Stimulated activated CD4-positive, alpha-beta T cell treated with anti-CD3 and anti-CD28 coated beads, Interleukin-4, amount 100 ng/mL, for 1 hour (primary cell): ENCODE measurements at regions not wholly inside any gene's neighbourhood (a gene's known extent, or its start where the extent isn't known, plus 50 kb on each side); places are given as distances from the start of the nearest gene placed in this dataset.
"Not testable (repeated sequence)": the region's sequence is repeated elsewhere in the genome, so short reads cannot be mapped to it uniquely, and the experiment has no call there.

Source experiments
- DNase-seq: peaks from one replicate; pipeline ENCODE4 v3.0.0-alpha.2; 2020

DNA sequence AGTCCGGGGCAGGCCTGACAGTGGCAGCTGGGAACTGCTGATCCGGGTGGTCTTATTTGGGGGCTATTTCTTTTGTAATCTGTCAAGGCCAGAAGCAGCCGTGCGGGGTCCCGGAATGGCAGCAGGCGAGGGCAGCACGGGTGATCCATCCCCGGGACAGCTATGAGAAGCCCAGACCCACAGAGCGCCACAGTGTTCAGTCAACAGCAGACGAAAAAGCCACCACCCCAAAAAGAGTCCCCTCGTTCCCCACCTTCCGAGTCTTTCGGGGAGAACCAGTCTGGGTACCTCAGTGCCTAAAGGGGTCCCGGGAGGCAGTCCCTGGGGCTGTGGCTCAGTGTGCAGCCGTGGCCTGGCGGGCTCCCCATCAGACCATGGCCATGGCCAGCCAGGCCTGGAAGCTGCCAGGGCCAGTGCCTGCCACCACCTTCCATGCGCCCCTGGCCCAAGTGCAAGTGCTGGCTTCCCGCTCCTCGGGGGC lies 125.1 kb upstream of the KCTD7 start:
- DNase-seq: no peak

DNA sequence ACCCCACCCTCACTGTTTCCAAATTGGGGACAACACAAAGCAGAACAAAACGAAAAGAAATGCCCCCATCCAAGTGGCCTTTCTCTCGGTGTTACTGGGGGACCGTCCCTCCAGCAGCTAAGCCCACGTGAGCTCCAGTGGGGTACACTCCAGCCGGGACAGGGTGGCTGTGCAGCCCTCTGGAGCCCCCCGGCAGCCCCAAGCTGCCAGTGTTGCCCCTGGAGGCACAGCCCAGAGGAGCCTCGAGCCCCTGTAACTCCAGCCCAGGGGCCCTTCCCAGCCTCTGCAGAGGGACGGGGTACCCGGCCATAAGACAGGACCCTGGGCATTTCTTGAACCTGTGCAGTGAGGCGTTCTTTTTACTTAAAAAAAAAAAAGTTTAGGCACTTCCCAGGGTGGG lies 124.5 kb upstream of the KCTD7 start:
- DNase-seq: no peak

DNA sequence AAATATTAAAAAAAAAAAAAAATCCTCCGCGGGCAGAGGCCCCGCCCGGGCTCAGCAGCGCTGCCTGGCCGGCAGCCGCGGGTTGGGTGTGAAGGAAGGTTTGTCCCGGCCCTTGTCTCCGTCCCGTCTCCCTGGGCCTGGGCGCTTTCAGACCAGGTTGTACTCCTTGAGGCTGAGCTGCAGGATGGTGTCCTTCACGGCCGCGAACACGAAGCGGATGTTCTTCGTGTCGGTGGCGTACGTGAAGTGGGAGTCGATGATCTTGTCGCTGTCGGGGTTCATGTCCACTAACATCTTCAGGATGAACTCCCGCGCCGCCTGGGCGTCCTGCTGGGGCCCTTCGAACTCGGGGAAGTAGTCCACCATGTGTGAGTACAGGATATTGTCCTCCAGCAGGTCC lies 123.7 kb upstream of the KCTD7 start:
- no peak for DNase-seq

DNA sequence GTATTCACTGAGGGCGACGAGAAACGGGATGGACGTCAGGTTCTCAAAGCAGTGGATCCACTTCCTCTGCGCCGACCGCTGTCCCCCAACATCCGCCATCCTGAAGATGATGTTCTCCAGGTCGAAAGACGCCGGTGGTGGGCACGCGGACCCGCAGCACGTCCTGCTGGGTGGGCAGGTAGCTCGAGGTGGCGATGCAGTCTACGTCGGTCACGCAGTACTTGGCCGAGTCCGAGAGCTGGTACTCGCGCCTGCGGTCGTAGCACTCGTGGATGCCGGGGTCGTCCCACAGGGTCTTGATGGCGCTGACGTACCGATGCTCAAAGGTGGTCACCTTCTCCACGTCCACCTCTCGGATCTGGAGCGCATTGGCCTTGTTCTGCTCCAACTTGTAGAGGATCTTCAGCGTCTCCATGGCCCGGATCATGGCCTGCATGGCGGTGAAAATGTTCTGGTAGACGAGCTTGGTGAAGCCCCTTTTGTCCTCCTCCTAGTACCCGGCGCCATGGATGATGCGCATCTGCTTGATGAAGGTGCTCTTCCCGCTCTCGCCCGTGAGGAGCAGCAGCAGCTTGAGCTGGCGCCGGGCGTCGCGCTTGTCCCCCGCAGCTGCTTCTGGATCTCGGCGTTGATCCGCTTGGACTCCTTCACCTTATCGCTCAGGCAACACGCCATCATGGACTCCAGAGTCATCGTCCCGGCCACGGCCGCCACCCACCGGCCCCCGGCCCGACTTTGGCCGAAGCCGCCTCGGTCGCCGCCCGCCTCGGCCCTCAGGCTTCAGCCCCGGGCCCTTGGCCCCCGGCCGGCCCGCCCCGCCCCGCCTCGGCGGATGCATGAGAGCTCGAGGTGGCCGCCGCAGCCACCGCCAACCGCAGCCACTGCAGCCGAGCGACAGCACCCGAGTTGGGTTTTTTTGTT lies 122.9 kb upstream of the KCTD7 start:
- DNase-seq: no peak

DNA sequence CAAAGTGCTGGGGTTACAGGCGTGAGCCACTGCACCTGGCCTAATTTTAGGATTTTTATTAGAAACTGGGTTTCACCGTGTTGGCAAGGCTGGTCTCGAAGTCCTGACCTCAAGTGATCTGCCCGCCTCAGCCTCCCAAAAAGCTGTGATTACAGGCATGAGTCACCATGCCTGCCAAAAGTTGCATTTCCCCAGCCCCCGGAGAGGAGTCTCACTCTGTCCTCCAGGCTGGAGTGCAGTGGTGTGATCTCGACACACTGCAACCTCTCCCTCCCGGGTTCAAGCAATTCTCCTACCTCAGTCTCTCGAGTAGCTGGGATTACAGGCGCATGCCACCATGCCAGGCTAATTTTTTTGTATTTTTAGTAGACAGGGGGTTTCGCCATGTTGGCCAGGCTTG lies 122.0 kb upstream of the KCTD7 start:
- DNase-seq: not testable (repeated sequence)

DNA sequence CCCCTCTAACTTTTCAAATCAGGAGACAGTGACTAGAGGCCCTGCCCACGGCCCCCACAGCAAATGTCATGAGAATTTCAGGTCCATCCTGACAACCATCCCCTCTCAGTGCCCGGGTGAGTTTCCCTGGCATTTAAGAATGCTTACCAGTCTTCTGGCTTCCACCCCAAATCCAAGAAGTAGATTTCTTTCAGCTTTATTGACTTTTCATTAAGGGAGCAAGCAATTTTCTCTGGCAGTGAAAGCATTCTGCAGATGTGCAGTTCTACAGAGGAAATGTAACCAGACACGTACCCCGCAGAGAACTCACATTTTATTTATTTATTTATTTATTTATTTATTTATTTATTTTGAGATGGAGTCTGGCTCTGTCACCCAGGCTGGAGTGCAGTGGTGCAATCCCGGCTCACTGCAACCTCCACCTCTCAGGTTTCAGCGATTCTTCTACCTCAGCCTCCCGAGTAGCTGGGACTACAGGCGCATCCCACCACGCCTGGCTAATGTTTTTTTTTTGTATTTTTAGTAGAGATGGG lies 120.9 kb upstream of the KCTD7 start:
- DNase-seq: no peak

DNA sequence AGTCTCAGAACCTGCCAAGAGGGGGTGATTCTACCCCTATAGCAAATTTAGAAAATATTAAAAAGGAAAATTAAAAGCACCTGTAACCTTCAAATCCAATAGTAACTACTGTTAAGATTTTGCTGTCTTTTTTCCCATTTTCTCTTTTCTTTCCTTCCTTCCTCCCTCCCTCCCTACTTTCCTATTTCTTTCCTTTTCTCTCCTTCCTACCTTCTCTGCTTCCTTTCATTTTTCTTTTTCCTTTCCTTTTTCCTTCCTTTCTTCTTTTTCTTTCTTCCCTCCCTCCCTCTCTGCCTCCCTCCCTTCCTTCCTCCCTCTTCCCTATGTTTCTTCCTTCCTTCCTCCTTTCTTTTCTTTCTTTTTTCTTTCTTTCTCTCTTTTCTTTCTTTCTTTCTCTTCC lies 120.2 kb upstream of the KCTD7 start:
- no peak for DNase-seq

DNA sequence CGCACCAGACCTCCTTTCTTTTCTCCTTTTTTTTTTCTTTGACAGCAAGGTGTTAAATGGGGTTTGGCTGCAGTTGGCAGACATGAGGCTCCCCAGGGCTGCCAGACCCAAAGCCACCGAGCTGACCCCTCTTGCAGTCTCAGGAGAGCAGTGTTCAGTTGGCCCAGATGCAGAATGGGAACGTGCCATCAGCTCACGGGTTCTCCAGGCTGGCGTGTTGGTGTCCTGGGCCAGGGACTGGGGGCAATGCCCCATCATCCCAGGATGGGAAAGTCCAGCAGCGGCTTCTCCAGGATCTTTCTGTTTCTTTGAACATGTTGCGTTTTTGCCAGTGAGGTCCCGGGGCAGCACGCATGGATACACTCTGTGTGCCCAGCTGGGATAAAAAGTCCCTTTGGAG lies 114.6 kb upstream of the KCTD7 start:
- DNase-seq: no peak

DNA sequence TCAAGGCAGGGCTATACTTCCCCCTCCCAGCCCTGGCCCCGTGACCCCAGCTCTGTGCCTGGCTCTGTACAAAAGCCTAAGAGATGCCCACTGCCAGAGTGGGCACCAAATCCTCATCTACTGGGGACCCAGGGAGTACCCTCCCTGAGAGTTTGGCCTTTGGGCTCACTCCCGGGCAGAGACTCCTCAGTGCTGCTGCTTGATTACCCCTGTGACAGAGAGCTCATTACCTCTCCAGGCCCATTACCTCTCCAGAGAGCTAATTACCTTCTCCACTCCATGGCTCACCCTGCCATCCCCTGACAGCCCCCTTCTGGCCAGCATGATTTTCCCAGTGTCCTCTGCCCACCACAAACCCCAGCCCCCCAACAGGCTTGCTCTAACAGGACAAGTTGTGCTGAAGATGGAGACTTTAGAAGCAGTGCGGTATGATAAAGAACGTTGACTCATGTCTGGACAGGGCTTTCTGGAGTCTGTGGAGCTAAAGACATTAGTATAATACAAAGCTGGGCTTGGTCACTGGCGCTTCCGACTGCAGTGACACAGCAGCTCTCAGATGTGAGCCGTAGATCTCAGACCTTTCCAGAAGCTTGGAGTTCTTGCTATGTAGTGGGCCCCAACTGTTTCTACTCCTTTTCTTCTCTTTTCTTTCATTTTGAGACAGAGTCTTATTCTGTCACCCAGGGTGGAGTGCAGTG lies 111.3 kb upstream of the KCTD7 start:
- DNase-seq: no peak

DNA sequence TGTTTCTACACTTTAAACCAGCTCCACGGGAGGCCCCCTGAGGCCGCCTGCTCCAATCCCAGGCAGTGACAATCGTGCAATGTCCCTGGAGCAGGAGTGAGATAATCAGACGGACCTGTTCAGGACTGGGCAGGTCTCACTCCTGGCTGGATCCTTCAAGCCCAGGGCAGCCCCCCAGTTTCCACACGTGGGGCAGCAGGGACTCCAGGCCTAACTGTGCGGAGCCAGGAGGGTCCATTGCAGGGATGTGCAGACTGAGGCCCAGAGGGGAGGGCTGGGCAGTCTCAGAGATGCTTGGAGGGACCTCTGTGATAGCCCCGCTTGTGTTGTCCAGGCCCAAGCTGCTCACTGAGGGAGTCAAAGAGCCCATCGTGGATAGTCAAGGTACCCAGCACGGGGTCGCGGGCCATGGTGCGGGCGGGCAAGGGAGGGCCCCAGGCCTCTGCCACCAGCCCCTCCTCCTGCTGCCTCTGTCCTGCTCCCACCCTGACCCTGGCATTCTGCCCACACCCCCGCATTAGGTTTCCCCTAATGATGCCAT lies 110.5 kb upstream of the KCTD7 start:
- no peak for DNase-seq

DNA sequence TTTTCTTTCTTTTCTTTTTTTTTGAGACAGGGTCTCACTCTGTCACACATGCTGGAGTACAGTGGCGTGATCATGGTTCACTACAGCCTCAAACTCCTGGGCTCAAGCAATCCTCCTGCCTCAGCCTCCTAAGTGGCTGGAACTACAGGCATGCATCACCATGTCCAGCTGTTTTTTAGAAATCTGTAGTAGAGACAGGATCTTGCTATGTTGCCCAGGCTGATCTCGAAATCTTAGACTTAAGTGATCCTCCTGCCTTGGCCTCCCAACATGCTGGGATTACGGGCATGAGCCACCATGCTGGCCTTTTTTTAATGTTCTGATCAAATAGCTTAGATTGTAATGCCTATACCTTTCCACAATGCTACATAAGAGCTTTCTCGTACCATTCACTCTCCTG lies 107.0 kb upstream of the KCTD7 start:
- no peak for DNase-seq

DNA sequence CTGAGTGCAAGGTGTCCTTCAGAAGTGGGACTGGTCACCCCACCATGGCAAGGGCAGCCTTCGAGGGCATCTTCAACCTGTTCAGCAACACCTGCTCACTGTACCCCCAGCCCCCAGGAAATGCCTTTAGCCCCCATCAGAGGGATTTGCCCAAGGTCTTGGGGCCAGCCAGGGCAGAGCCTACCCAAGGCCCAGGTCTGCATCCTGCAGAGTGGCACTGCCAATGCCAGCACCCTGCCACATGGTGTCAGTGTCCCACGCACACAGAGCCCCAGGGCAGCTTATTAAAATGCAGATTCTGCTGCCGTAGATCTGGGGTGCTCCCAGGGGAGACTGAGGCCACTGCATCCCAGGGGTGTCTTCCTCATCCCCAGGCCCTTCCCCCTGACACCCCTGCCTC lies 106.2 kb upstream of the KCTD7 start:
- DNase-seq: no peak

DNA sequence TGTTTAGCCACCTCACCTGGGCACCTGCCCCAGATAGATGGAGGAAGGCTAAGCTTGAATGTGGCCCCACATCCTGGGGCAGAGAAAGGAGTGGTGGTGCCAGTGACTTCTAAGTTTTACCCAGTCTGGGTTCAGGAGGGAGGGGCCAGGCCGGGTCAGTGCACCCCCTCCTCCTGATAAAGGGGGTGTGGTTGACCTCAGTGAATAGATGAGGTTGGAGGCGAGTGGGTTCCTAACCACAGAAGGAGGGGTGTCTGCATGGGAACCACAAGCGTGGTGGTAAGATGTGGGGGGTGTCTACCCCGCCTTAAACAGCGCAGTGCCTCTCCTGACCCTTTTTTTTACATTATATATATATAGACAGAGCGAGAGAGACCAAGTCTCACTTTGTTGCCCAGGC lies 105.3 kb upstream of the KCTD7 start:
- DNase-seq: no peak

DNA sequence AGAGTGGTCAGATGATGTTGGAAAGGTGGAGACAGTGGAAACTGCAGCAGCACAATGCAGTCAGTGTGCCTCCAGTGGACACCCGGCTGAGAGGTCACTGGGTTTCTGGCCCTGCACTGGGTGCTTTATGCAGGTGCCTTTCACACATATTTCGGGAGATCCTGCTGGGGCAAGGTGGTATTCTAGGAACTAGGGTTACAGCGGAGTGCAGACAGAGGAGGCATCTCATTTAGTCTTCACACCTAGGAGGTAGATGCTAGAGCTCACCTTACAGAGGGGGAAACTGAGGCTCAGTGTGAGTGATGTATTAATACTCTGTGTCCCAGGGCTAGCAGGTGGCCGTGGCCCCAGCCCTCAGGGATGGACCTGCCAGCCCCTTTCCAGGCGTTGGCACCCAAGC lies 103.9 kb upstream of the KCTD7 start:
- DNase-seq: no peak

DNA sequence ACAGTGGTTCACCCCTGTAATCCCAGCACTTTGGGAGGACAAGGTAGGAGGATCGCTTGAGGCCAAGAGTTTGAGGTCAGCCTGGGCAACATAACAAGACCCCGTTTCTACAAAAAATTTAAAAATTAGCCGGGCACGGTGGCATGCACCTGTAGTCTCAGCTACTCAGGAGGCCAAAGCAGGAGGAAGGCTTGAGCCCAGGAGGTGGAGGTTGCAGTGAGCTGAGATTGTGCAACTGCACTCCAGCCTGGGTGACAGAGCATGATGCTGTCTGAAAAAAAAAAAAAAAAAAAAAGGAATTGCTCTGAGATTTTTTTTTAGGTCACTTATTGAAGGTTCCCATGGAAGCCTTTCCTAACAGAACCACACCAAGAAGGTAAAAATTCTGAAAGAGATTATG lies 101.9 kb upstream of the KCTD7 start:
- DNase-seq: not testable (repeated sequence)

DNA sequence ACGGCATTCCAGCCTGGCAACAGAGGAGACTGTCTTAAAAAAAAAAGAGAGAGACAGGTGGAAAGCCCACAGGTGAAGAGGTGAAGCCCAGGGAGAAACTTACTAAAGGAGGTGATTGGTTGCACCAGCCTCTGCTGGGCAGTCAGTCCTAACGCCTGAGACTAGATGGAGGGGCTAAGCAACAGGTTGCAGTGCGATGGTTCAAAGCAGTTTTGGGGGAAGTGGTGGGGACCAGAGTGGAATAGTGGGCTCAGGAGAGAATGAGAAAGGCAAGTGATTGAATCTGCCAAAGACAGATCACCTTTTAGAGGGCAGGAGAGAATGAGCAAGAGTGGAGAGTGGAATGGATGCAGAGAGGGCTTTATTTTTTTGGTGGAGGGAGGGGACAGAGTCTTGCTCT lies 100.0 kb upstream of the KCTD7 start:
- no peak for DNase-seq

DNA sequence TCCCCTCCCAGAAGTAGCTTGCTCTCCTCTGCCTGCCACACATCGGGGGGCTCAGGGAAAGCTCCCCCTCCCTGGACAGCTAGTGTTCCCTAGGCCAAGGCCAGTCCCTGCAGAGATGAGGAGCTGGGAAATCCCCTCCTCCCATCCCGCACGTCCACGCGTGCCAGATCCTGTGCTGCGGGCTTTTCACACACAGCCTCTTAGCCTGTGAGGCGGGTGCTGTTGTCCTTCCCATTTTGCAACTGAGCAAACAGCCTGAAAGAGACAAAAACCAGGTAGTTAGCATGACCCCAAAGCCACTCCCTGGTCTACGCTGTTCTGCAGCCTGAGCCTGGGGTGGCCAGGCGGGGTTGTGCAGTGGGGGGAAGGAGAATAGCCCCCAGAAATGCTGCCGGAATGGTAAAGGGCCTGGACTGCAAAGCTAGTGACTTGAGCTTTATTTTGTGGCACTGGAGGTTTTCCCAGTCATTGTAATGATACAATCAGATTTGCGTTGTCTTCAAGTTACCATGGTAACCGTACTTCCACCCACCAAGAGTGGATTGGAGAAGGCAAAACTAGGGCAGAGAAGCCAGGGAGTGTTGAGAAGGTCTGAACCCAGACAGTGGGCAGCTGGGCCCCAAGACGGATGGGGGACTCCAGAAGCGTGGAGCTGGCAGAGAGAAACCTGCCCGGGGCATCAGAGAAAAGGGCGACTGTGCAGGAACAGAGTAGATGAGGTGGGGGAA lies 98.6 kb upstream of the KCTD7 start:
- DNase-seq: no peak

DNA sequence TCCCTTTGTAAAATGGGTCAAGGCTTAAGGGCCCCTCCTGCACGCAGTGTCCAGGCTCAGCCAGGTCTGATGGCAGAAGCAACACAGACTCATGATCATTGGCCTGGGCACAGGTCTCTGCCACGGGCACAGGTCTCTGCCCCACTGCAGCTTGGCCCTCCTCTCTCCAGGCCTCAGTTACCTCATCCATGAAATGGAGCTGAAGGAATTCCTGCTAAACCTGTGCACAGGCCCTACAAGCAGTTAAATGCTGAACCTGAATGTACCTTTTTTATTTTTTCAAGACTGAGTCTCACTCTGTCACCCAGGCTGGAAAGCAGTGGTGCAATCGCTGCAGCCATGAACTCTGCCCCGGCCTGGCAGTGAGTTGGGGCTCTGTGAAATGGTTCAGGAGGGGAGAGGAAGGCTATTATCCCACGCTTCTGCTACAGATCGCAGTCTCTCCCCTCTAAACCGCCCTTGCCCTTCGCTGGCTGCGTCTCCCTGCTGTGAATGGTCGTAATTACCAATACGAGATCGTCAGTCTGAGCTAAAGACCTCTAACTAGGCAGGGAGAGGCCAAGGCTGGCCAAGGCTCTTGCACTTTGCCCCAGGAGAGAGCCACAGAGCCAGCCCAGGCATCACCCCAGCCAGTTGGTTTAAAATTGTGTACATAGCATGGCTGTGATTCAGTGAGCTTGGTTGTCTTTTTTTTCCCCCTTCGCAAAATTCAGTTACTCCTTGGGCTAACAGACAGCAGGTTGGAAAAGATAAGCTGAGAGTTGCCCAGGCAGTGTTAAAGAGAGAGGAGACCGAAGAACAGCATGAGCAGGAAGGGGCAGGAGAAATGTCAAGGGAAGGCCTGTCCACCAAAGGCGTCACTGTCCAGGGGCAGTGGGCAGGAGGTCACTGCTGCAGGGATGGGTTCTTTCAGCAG lies 93.0 kb upstream of the KCTD7 start:
- DNase-seq: no peak

DNA sequence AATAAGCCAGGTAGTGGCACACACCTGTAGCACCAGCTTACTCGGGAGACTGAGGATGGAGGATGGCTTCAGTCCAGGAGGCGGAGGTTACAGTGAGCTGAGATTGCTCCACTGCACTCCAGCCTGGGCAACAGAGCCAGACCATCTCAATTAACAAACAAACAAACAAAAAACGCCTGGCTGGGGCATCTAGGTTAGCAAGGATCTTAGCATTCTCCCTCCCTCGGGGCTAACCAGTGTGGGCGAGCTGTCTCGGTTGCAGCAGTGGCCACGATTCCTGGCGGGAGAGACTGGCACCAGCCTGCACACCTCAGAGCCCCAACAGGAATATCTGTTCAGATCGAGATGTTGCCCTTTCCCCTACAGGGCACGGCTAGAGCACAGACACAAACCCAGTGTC lies 91.3 kb upstream of the KCTD7 start:
- no peak for DNase-seq

DNA sequence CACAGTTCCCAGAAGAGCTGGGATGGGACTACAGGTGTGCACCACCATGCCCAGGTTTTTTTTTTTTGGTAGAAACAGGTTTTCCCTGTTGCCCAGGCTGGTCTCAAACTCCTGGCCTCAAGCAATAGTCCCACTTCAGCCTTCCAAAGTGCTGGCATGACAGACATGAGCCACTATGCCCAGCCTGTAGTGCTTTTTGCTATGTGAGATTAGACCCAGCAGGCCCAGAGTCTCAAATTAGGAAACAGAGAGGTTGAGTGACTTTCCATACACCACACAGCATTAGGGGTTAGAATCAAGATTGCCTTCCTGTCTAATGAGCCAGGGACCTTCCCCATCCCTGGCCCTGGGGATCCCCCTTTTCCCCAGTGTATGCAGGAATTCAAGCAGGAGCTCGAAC lies 90.8 kb upstream of the KCTD7 start:
- no peak for DNase-seq

DNA sequence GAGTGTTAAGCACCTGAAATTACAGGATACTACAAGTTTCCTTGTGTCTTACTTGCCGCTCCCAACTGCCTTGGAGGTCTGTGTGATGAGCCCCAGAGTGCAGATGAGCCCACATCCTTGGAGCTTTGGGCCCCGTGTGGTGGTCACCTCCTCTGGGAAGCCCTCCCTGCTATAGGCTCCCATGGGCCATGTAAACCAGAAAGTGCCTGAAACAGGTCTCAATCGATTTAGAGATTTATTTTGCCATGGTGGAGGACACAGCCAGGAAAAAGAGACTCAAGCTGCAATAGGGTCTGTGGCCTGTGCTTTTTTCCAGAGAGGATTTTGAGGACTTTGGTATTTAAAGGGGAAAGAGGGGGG lies 89.4 kb upstream of the KCTD7 start:
- DNase-seq: no peak

DNA sequence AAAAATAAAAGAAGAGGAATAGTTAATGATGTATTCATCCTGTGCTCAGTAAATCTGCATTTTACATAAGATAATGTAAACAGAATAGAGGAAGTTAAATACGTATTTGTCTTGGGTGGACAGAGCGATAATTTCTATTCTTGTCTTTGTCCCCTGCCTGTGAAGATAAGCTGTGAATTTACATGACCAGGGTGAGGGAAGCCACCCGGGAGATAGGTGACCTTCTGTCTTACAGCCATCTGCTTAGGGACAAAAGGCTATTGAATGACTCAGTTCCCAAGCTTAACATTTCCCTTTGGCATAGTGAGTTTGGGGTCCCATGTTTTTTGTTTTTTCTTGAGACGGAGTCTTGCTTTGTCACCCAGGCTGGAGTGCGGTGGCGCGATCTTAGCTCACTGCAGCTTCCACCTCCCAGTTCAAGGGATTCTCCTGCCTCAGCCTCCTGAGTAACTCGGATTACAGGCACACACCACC lies 88.7 kb upstream of the KCTD7 start:
- no peak for DNase-seq
